ENCODE measurements at regions not wholly inside any gene's neighbourhood (a gene's known extent, or its start where the extent isn't known, plus 50 kb on each side); places are given as distances from the start of the nearest gene placed in this dataset.

- no peak for DNase-seq
These were observed 200.6 kb upstream of the CIBAR2 start for GRCh38 chr16:85312642-85313525.

DNA sequence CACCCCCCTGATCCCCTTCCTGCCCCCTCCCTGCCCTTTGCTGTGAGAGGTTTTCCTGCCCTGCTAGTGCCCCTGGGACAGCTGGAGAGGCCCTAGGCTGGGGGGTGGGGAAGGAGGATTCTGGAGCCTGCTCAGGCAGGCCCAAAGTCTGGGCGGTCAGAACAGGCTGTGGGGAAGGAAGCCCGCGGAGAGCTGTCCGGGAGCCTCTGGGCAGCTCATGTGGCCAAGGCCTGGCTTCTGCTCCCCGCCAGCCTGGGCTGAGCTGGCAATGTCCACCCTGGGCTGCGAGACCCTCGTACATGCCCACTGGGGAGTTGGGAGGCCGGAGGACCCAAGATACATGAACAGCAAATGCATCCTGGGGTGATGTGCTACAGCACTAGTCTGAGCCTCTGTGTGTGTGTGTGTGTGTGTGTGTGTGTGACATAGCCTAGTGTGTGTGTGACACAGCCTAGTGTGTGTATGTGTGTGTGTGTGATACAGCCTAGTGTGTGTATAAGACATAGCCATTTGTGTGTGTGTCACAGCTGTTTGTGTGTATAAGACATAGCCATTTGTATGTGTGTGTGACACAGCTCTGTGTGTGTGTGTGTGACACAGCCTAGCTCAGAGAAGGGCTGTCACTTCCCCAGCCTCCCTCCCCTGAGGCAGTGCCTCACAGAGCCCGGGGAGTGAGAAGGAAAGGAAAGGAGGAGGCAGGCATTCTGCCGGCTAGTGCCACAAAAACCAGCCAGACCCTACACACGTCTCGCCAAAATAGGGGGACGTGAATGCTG is 201.4 kb upstream of the CIBAR2 start:
- peak; percentile 44 to 50 for DNase-seq

DNA sequence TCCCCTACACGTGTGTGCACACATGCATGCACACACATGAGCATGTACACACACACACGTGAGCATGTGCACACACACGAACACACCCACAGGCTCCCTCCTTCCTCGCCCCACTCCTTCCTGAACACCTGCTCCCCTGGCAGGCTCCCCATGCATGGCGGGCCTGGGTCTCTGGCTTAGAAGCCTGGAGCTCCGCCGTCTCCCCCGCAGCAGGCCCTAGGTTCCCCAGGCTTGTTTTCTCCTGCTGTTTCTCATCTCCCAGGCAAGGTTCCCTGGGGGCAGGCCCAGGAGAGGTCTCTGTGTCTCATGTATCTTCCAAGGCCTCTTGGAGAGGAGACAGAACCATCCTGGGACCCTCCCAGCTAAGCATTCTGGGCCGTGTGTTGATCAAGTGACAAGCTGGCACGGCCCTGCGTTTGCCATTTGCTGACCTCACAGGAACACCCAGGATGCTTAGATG is 202.3 kb upstream of the CIBAR2 start:
- no peak for DNase-seq

DNA sequence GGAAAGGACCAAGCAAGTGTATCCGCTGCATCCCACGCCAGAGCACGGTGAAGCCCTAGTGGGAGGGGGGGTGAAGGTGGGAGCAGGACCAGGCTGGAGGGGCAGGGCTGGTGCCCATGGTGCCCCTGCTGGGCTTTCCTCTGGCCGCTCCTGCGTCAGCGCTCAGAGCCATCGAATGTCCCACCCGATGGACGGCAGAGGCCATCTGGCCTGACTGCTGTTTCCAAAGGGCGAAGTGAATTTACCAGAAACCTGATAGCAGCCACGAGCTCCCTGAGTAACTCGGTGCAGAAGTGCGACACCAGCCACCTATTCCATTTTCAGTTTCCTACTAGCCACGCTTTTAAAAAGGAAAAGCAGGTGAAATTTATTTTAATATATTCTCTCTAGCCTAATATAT is 203.6 kb upstream of the CIBAR2 start:
- DNase-seq: no peak

DNA sequence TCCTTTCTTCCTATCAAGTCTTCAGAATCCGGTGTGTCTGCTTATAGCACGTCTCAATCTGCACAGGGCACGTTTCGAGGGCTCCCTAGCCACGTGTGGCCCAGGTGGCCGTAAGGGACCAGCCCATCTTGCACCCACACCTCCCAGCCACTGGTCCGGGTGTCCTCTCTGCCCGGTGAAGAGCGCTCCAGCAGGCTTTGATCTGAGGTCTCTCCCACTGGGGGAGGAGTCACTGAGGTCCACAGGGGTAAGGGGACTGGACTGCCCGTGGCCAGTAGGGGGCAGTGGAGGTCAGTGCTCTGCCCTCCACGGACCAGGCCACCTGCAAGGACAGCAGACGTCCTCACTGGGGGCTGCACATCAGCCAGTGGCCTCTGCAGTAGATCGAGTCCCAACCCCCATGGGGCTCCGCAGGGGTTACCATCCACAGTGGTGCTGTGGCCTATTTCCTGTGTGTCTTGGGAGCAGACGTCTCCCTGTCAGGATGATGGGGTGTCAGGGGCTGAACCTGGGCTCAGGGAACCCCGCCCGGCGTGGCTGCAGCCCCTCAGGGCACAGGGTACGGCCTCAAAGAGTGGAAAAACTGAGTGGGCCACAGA is 204.1 kb upstream of the CIBAR2 start:
- peak; percentile 59 to 69 for DNase-seq

DNA sequence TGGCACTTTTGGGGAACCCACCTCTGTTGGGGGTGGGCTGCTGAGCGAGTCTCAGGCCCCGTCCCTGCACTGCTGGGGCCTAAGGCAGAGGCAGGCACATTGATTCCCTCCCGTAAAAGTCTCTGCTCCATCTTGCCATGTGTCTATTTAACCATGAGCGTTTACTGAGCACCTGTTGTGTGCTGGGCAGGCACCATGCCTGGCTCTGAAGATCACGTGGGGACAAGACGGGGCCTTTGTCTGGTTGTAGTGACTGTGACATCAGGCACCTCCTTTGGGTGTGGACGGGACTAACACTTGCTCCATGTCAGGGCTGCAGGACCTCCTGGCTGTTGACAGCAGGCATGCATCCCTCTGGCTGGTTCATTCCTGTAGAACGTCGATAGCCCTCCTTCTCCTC is 204.7 kb upstream of the CIBAR2 start:
- no peak for DNase-seq

- DNase-seq: no peak
These were observed 205.4 kb upstream of the CIBAR2 start for GRCh38 chr16:85317704-85318103.

DNA sequence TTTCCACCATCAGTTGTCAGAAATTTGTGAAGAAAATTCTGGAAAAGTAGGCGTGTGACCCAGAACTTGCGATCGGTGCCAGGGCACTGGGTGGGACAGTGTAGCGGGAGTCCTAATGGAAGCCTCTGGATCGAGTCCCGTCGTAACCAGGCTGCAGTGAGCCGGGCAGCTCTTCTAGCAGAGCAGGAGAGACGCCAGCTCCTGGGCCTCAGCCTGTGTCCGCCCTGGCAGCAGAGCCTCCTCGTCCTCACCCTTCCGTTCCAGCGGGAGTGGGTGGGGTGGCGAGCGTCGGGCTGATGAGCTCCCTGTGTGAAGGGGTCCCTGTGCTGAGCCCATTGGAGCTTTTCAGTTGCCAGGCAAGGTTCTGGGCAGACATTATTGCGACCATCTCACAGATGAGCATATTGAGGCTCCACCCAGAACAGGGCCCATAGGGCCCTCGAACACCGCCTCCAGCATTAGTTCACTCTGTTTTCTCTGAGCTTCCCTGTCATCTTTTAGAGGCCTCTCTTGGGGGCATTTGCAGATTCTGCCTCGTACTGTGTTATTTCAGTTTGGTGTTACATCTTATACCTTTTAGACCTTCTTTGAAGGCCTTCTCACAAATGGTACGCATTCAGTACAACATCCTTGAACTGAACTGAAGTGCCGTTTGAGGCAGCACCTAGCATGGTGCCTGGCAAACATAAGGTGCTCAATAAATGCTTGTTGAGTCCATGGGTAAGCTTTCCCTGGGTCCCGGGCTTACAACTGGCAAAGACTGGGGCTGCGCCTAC is 207.1 kb upstream of the CIBAR2 start:
- no peak for DNase-seq

GRCh38 chr16:85319984-85320440 is 207.7 kb upstream of the CIBAR2 start:
- DNase-seq: no peak

DNA sequence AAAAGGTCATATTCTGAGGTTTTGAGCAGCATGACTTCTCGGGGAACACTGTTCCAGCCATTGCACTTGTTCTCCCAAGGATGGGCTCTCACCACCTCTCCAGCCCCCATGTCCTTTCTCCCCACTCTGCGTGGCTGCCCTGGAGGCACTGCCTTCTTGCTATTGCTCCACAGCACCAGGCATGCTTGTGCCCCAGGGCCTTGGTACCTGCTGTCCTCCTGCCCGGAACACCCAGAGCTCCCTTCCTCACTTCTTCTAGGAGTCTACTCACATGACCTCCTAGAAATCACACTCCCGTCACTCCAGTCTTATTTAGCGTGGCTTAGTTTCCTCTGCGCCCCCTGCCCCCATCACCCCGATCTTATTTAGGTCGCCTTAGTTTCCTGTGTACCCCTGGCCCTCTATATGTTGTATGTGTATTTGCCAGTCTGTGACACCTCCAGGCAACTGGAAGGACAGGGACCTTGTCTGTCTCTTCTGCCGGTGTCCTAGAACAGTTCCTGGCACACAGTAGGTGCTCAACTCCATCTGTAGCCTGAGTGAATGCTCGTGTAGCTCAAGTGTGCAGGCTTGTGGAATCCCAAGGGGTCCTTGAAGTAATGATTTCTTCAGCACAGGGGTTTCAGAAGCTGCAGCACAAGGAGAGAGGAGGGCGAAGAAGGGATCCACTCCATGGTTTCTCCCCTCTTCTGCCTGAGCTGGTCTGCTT is 208.6 kb upstream of the CIBAR2 start:
- no peak for DNase-seq

- no peak for DNase-seq
These were observed 209.4 kb upstream of the CIBAR2 start for GRCh38 chr16:85321509-85322271.

DNA sequence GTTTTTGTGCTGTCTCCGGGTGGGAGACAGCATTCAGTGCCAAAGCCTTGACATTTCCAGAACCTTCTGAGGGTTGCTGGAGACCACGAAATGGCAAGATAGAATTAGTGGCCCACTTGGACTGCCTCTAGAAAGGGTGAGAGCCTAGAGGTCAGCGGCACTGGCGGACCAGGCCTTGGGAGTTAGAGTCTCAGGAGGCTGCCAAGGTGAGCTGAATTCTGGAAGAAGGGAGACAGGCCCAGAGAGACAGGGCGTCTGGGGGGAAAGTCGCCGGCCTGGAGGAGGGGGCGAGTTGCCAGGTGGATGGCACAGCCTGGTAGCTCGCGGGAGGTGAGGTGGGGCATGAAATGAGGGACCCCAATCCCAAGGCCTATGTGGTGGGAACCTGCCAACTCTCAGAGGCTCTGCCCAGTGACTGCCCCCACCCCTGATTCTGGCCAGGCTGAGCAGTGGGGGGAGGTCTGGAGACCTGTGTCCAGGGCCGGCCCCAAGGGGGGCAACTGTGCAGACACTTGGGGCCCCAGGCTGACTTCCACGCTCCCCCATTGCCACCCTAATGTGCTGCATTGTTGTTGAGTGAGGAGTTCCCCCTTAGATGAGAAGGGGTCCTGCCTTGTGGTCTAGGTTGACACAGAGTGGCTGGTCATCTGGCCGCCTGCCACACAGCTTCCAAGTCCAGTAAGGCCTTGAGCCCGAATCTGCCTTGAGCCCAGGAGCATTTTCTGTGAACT is 211.1 kb upstream of the CIBAR2 start:
- no peak for DNase-seq

DNA sequence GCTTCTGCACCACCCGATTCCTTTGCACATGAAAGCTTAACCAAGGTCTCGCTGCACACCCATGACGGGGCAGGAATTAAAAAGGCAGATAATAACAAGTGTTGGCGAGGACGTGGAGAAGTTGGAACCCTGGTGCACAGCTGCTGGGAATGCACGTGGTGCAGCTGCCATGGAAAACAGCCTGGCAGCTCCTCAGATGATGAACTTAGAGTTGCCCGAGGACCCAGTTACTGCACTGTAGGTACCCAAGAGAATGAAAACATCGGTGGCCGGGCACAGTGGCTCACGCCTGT is 211.6 kb upstream of the CIBAR2 start:
- DNase-seq: no peak

DNA sequence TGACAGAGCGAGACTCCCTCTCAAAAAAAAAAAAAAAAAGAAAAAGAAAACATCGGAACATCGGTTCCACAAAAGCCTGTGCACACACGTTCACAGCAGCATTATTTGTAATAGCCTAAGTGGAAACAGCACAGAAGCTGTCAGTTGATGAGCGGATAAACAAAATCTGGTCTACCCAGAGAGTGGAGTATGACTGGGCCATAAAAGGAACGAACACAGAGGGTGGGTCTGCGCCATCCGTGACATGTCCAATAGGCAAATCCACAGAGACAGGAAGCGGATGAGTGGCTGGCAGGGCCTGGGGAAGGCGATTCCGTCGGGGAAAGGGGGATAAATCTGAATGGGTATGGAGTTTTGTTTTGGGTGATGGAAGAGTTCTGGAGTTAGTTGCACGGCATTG is 212.2 kb upstream of the CIBAR2 start:
- no peak for DNase-seq

- peak in 1 of 2 experiments; percentile 35 for DNase-seq
These were observed 214.0 kb upstream of the CIBAR2 start for GRCh38 chr16:85326113-85326793.

DNA sequence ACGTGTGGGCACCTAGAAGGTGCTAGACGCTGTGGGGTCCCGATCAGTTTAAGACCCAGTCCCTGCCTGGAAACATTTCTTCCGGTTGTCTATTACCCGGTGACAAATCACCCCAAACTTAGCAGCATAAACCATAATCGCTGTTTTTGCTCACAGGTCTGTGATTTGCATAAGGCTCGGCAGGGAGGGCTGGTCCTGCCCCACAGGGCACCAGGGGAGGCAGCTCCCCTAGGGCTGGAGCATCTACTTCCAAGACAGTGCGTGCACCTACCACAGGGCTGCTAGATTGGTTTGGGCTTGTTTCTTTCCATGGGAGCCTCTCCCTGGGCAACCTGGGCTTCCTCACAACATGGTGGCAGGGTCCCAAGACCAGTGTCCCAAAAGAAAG is 214.5 kb upstream of the CIBAR2 start:
- DNase-seq: no peak

- peak; percentile 89 to 92 for DNase-seq
These were observed 215.7 kb upstream of the CIBAR2 start for GRCh38 chr16:85327731-85328675.

DNA sequence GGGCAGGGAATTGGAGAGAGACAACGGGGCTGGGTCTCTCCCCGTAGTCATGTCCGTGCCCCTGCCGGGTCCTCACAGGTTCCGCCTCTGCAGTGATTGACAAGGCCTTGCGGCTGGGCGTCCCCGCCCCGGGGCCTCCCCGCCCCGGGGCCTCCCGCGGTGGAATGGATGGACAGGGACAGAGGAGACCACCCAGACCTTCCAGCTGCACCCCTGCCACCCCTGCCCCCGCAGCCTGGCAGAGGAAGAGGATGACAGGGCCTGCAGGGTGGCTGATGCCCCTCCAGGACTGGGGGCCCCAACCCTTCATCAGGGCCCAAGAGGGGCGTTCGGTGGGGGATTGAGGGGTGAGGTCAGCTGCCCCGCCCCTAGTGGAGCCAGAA is 216.4 kb upstream of the CIBAR2 start:
- DNase-seq: no peak
